SK-N-SH treated with all-trans-retinoic acid at 6 μM for 48 hours (cell line): ENCODE measurements at regions not wholly inside any gene's neighbourhood (a gene's known extent, or its start where the extent isn't known, plus 50 kb on each side); places are given as distances from the start of the nearest gene placed in this dataset.

Experiments
- CREB5 ChIP-seq: fragments of 250-450 bp; sonication (Bioruptor Pico); IDR thresholded peaks from 2 replicates; pipeline ENCODE4 v1.5.1; 2020; ENCODE audit warnings: low read depth, mild to moderate bottlenecking, moderate library complexity
- ESRRG ChIP-seq: fragments of 250-450 bp; sonication (Bioruptor Pico); IDR thresholded peaks from 2 replicates; pipeline ENCODE4 v1.6.1; 2021; ENCODE audit warnings: mild to moderate bottlenecking
- GLIS3 ChIP-seq: fragments of 250-450 bp; sonication (Bioruptor Pico); IDR thresholded peaks from 2 replicates; pipeline ENCODE4 v1.5.0; 2020; ENCODE audit warnings: mild to moderate bottlenecking, moderate library complexity
- OSR1 ChIP-seq: fragments of 250-450 bp; sonication (Bioruptor Pico); IDR thresholded peaks from 2 replicates; pipeline ENCODE4 v1.8.0; 2022; ENCODE audit warnings: moderate library complexity, mild to moderate bottlenecking, inconsistent platforms
- PATZ1 ChIP-seq: fragments of 250-450 bp; sonication (Bioruptor Pico); IDR thresholded peaks from 2 replicates; pipeline ENCODE4 v1.8.0; 2020; ENCODE audit warnings: mild to moderate bottlenecking, moderate library complexity, borderline replicate concordance
- POU6F1 ChIP-seq: fragments of 250-450 bp; sonication (Bioruptor Pico); IDR thresholded peaks from 2 replicates; pipeline ENCODE4 v1.8.0; 2021; ENCODE audit warnings: low read depth, mild to moderate bottlenecking, moderate library complexity, borderline replicate concordance
- ZFP30 ChIP-seq: fragments of 450-650 bp; formaldehyde crosslinking; IDR thresholded peaks from 2 replicates; pipeline ENCODE4 v1.5.0; 2022; ENCODE audit warnings: mild to moderate bottlenecking, moderate library complexity
- ZNF70 ChIP-seq: fragments of 450-650 bp; formaldehyde crosslinking; IDR thresholded peaks from 2 replicates; pipeline ENCODE4 v1.5.0; 2020; ENCODE audit warnings: mild to moderate bottlenecking, moderate library complexity
- ZNF8 ChIP-seq: fragments of 450-650 bp; formaldehyde crosslinking; IDR thresholded peaks from 2 replicates; pipeline ENCODE4 v1.5.0; 2020; ENCODE audit warnings: mild to moderate bottlenecking, moderate library complexity

- TF ChIP-seq PATZ1 (CRISPR knock-in tag) (no peak), POU6F1 (CRISPR knock-in tag) (no peak), ESRRG (CRISPR knock-in tag) (no peak), ZFP30 (no peak), ZNF8 (CRISPR knock-in tag) (no peak), CREB5 (CRISPR knock-in tag) (no peak), GLIS3 (no peak), OSR1 (CRISPR knock-in tag) (no peak), ZNF70 (CRISPR knock-in tag) (no peak)
Observed at GRCh38 chr11:36874291-36874690, 276.3 kb upstream of the RAG2 start.
